HepG2 (cell line): ENCODE measurements at regions not wholly inside any gene's neighbourhood (a gene's known extent, or its start where the extent isn't known, plus 50 kb on each side); places are given as distances from the start of the nearest gene placed in this dataset.

Experiments used
- BCL3 ChIP-seq: sonication (generic); formaldehyde crosslinking; IDR thresholded peaks from 2 replicates; pipeline ENCODE4 v1.5.1; 2020; ENCODE audit warnings: mild to moderate bottlenecking, missing genetic modification reagents, moderate library complexity
- BHLHE40 ChIP-seq: IDR thresholded peaks from 2 replicates; pipeline ENCODE4 v1.6.1; 2011; ENCODE audit warnings: low read length, improper control_type of control experiment
- CREM ChIP-seq, 2 experiments: sonication (generic) in 1 of 2; formaldehyde crosslinking in 1 of 2; IDR thresholded peaks; 2 replicates each; pipeline versions ENCODE4 v1.4.0 to v1.6.1; 2016 to 2020; ENCODE audit warnings: antibody characterized with exemption in 1 of 2, mild to moderate bottlenecking in 1 of 2, missing genetic modification reagents in 1 of 2
- NR2F6 ChIP-seq, 2 experiments: IDR thresholded peaks; 2 replicates each; pipeline ENCODE4 v1.6.1; 2016; ENCODE audit warnings: antibody characterized with exemption in 1 of 2, mild to moderate bottlenecking in 1 of 2
- RAD21 ChIP-seq: fragments of 450-650 bp; formaldehyde crosslinking; IDR thresholded peaks from 2 replicates; pipeline ENCODE4 v1.5.0; 2020; ENCODE audit warnings: mild to moderate bottlenecking
- RAD51 ChIP-seq: fragments of 450-650 bp; IDR thresholded peaks from 2 replicates; pipeline ENCODE4 v1.6.1; 2016; ENCODE audit warnings: borderline replicate concordance
- RXRB ChIP-seq: IDR thresholded peaks from 2 replicates; pipeline ENCODE4 v1.6.1; 2016; ENCODE audit warnings: borderline replicate concordance, missing genetic modification reagents, missing compliant biosample characterization
- SOX13 ChIP-seq, 3 experiments: fragments of 450-650 bp in 1 of 3; sonication (generic) in 1 of 3; formaldehyde crosslinking in 1 of 3; IDR thresholded peaks in 2 of 3; conservative IDR thresholded peaks in 1 of 3; 2 replicates each; pipeline versions ENCODE4 v1.5.0 to v1.6.1; 2016 to 2020; ENCODE audit warnings: antibody characterized with exemption in 1 of 3, mild to moderate bottlenecking in 1 of 3, missing compliant biosample characterization in 1 of 3, missing genetic modification reagents in 1 of 3, moderate library complexity in 1 of 3
- SSRP1 ChIP-seq: IDR thresholded peaks from 2 replicates; pipeline ENCODE4 v1.6.1; 2016; ENCODE audit warnings: control low read depth
- TRIM22 ChIP-seq: fragments of 450-650 bp; IDR thresholded peaks from 2 replicates; pipeline ENCODE4 v1.6.1; 2017
- U2AF2 ChIP-seq: fragments of 200-400 bp; formaldehyde crosslinking; IDR thresholded peaks from 2 replicates; pipeline ENCODE4 v1.6.1; 2017; ENCODE audit warnings: low read depth, mild to moderate bottlenecking, low read length
- ZMYM3 ChIP-seq: sonication (generic); formaldehyde crosslinking; IDR thresholded peaks from 2 replicates; pipeline ENCODE4 v1.5.1; 2020; ENCODE audit warnings: mild to moderate bottlenecking, missing genetic modification reagents
- ZNF317 ChIP-seq: sonication (generic); formaldehyde crosslinking; IDR thresholded peaks from 2 replicates; pipeline ENCODE4 v1.5.0; 2020; ENCODE audit warnings: mild to moderate bottlenecking, missing genetic modification reagents
- ZXDC ChIP-seq: sonication (generic); formaldehyde crosslinking; IDR thresholded peaks from 2 replicates; pipeline ENCODE4 v1.5.0; 2020; ENCODE audit warnings: mild to moderate bottlenecking, missing genetic modification reagents
- TF ChIP-seq, protein P1 (sequence below): sonication (generic); formaldehyde crosslinking; IDR thresholded peaks from 2 replicates; pipeline ENCODE4 v1.4.0; 2020; ENCODE audit warnings: mild to moderate bottlenecking, missing genetic modification reagents, borderline replicate concordance

DNA sequence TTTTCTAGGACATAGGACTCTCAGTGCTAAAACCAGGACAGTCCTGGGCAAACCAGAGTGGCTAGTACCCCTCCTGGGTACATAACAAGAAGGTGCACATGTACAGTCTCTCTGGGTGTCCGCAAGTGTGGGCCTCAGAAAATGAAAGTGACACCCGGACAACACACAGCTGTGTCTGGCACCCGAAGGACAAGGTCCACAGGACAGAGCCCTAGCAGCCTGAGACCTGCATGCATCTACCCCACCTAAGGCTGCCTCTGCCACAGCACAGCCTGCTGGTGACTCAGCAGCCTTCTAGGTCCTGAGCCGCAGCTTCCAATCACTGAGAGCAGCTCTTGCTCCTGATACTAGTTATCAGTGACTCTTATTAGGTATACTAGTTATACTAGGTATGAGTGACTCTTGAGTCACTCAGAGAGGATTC lies 784.1 kb upstream of the TBX3 start (continued):
- no peak for TF ChIP-seq RAD51
- TF ChIP-seq U2AF2, result no peak
- no peak for TF ChIP-seq TRIM22
- 0 out of 2 replicates have a peak, but pooled peaks have one; percentile 50 for TF ChIP-seq SSRP1 (CRISPR knock-in tag)
- TF ChIP-seq BCL3, result no peak
- TF ChIP-seq NR2F6 (IDR thresholded peaks at IDR 0.05), result no peak
- TF ChIP-seq NR2F6 (CRISPR knock-in tag; IDR thresholded peaks at IDR 0.05), result peak; percentile 35; the same call in 1 of the 2 replicates
- no peak for TF ChIP-seq ZXDC
- peak; percentile 19; the same call in 1 of the 2 replicates for TF ChIP-seq RXRB (CRISPR knock-in tag)
- no peak for TF ChIP-seq BHLHE40
- TF ChIP-seq SOX13 (IDR thresholded peaks at IDR 0.05), result no peak
- peak in 1 of 2 experiments; percentile 37; a peak in 1 of 4 replicates for TF ChIP-seq SOX13 (CRISPR knock-in tag; conservative IDR thresholded peaks at IDR 0.05 in 1 of 2, IDR thresholded peaks at IDR 0.05 in 1 of 2)
- peak; percentile 82 for TF ChIP-seq RAD21 (CRISPR knock-in tag)
- TF ChIP-seq ZNF317 (CRISPR knock-in tag), result peak; percentile 89
- TF ChIP-seq, protein P1, sequence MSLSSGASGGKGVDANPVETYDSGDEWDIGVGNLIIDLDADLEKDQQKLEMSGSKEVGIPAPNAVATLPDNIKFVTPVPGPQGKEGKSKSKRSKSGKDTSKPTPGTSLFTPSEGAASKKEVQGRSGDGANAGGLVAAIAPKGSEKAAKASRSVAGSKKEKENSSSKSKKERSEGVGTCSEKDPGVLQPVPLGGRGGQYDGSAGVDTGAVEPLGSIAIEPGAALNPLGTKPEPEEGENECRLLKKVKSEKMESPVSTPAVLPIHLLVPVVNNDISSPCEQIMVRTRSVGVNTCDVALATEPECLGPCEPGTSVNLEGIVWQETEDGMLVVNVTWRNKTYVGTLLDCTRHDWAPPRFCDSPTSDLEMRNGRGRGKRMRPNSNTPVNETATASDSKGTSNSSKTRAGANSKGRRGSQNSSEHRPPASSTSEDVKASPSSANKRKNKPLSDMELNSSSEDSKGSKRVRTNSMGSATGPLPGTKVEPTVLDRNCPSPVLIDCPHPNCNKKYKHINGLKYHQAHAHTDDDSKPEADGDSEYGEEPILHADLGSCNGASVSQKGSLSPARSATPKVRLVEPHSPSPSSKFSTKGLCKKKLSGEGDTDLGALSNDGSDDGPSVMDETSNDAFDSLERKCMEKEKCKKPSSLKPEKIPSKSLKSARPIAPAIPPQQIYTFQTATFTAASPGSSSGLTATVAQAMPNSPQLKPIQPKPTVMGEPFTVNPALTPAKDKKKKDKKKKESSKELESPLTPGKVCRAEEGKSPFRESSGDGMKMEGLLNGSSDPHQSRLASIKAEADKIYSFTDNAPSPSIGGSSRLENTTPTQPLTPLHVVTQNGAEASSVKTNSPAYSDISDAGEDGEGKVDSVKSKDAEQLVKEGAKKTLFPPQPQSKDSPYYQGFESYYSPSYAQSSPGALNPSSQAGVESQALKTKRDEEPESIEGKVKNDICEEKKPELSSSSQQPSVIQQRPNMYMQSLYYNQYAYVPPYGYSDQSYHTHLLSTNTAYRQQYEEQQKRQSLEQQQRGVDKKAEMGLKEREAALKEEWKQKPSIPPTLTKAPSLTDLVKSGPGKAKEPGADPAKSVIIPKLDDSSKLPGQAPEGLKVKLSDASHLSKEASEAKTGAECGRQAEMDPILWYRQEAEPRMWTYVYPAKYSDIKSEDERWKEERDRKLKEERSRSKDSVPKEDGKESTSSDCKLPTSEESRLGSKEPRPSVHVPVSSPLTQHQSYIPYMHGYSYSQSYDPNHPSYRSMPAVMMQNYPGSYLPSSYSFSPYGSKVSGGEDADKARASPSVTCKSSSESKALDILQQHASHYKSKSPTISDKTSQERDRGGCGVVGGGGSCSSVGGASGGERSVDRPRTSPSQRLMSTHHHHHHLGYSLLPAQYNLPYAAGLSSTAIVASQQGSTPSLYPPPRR (CRISPR knock-in tag), result peak; percentile 25; the same call in 1 of the 2 replicates
- peak; percentile 85 for TF ChIP-seq ZMYM3
- no peak for TF ChIP-seq CREM (IDR thresholded peaks at IDR 0.05)
- no peak for TF ChIP-seq CREM (CRISPR knock-in tag; IDR thresholded peaks at IDR 0.05)
